ENCODE measurements at regions not wholly inside any gene's neighbourhood (a gene's known extent, or its start where the extent isn't known, plus 50 kb on each side); places are given as distances from the start of the nearest gene placed in this dataset.

- ATAC-seq: no peak
Observed at GRCh38 chr9:95611354-95611753, 94.6 kb upstream of the PTCH1 start.

- no peak for ATAC-seq
Observed at GRCh38 chr9:95610006-95610785, 93.4 kb upstream of the PTCH1 start.

DNA sequence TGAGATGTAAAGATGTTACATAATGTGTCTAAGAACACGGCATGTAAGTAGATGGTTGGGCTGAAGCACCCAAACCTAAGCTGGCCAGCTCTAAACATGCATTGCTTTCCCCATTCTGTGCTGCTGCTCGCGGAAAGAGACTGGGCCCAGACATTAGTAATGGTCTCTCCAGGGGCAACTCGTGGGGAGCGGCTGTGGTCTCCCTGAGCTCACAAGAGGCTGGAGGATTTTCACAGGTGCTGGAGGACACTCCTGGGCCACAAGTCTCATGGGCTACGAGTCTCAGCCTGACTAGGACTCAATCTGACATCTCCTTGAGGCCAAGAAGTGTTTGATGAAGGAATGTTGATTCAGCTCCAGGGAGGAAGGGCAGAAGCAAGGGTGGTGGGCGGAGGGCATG, 92.7 kb upstream of the PTCH1 start:
- no peak for ATAC-seq

GRCh38 chr9:95608341-95608740, 91.6 kb upstream of the PTCH1 start:
- no peak for ATAC-seq

DNA sequence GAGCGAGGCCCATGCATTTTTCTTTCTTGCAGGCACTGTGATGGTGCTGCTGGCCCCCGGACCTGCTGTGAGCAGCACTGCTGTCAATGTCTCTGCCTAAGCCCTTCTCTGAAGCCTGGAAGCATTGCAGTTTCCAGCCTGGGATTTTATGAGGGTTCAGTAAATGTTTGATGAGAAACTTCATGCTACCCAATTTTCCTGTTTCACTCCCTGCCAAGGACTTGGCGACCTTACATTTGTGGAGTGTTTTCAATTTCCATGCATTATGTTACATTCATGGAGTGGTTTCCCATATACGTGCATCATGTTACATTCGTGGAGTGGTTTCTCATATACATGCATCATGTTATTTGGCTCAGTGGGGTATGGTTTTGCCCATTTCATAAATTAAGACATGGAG, 90.7 kb upstream of the PTCH1 start:
- no peak for ATAC-seq

GRCh38 chr9:95606489-95607350, 89.9 kb upstream of the PTCH1 start:
- no peak for ATAC-seq

DNA sequence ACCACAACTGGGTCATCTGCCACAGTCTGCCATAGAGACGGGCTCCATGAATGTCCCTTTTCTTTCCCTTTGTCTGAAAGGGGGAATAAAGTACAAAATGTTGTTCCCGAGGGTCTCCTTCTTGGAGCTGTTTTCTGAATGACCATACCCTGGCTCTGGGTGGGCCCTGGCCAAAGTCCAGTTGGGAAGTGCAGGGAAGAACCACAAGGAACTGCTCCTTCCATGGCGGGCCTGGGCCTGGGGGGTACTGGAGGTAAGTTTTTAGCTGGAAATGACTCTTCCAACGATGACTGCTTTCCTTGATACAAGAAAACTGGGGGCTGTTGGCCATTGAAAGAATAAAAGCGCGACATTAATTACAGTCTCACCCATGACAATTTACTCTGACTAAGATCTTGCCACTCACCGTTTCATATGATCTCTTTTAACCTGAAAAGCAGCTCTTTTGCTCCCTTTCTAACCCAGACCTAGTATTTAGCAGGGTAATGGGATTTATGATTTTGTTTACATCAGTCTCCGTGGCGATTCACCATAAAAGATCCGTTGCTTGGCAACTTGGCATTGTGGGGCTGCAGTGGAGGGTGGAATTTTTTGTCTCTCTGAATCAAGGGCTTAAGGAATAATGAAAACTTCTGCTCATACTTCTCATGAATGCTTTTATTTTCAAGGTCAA, 89.2 kb upstream of the PTCH1 start:
- ATAC-seq: no peak

DNA sequence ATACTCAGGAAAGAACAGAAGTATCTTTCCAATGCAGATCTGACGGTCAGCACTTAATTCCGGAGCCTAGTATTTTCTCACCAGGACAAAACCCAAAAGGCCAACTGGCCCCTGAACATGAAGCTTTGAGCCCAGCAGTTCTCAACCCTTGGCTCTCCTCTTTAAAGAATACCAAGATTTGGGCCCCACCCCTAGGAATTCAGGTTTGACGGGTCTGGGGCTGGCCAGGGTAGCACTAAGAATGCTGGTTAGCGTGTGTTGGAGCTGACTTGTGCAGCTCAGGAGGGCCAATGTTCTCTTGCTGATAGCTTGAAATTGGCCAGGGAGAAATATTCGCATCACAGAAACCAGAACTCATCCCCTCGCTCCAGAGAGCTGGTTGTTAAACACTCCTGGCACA, 88.3 kb upstream of the PTCH1 start:
- ATAC-seq: no peak

DNA sequence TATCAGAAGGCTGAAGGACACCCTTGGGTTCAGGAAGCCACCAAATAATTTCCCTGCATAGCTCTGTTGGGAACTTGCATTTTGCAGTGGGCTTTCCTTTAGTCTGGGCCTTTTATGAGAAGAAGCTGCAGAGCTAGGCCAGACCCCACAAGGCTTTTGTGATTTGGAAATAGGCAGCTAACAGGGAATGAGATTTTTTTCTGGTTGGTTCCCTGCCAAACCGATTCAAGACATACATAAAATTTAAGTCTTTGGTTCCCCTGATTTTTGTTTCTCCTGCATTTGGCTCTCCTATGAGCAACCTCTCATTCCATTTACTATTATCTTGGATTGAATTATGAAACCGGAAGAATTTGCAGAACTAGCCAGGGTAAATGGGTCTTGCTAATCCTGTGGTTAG, 81.5 kb upstream of the PTCH1 start:
- no peak for ATAC-seq

- ATAC-seq: no peak
Observed at GRCh38 chr9:95595721-95596295, 79.0 kb upstream of the PTCH1 start.

- no peak for ATAC-seq
Observed at GRCh38 chr9:95592931-95593330, 76.2 kb upstream of the PTCH1 start.

GRCh38 chr9:95588724-95589588, 72.2 kb upstream of the PTCH1 start:
- no peak for ATAC-seq

DNA sequence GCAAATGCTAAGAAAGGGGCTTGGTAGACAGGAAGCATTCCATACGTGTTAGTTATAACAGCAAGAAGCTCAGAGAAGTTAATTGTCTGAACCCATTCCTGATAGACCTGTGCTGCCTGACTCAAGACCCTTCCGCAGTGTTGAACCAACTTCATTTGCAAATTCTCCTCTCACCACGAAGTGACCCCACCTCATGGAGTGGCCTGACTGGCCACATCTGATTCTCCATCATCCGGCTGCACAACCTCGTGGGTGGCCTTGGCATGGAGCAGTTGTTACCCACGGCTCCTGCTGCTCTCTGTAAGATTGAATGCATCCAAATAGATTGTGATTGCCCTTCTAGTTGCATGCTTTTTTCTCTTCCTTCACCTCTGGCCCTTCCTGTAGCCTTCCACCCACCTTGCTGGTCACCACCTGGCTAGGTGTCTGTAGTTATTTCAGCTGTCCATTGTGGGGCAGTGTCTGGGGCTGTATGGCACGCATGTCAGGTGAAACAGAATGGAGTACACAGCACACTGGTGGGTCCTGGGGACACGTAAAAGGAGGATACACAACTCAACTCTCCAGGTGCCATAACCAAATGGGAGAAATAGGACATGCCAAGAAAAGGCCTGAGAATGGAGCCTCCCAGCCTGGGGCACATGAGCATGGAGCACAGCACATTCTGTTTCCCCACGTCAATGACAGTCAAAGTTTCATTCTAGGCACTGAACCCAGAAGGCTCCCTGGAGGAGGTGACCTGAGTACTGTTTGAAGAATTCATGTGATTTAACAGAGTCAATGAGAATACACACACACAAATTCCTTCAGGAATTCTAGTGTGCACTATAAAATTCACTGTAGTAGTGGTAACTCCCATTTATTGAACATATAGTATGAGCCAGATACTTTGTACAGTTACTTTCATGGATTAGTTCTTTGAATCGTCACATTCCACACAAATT, 70.5 kb upstream of the PTCH1 start:
- no peak for ATAC-seq

DNA sequence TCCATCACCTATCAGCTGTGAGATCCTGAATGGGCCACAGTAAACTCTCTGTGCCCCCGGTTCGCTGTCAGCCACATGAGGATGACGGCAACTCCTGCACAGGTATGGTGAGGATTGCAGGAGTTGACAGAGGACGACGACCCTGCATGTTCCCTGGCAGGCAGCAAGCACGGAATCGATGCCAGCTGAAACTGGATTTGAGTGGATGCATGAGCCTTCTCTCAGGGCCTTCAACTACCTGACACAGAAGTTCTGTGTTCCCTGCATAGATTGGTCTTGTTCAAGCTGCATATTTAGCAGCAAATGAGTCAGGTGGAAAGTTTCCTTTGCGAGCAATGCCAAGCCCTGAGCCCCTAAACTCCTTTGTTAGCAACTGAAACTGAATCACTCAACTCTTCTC, 69.6 kb upstream of the PTCH1 start:
- no peak for ATAC-seq

GRCh38 chr9:95585824-95586223, 69.1 kb upstream of the PTCH1 start:
- ATAC-seq: no peak

DNA sequence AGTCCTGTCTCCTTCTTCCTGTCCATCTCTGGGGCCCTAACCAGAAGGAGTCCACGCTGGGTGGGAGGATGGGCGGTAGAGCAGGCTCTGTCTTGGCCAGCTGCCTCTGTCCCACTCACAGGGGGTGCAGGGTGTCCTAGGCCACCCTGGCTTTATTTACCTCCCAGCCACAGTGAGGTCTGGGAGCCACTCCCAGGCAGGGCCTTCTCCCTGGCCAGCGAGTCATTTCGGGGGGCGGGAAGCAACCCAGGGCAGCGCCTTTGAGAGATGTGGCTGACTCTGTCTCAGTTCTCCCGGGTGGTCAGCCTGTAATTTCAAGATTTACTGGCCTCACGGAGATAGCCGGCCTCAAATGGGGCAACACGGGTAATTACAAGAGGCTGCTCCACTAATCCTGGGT, 67.4 kb upstream of the PTCH1 start:
- no peak for ATAC-seq

DNA sequence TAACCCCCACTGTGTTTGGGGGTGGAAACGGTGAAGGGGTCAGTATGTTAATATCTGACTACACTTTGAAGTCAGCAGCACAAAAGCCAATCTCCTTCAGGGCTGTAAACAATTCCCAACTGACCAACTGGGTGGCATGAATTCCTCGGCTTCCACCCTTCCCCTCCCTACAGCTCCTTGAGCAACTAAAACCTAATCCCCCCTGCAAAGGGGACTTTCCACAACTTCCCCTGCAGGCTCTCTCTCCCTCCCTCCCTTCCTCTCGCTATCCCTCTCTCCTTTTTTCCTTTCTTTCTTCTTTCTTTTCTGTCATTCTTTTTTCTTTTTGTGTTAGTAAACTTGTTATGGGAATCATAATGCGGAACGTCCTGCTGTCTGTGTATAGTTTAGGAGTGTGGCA, 65.1 kb upstream of the PTCH1 start:
- ATAC-seq: no peak

- no peak for ATAC-seq
Observed at GRCh38 chr9:95580812-95581761, 64.3 kb upstream of the PTCH1 start.

GRCh38 chr9:95574866-95575553, 58.2 kb upstream of the PTCH1 start:
- ATAC-seq: no peak

Data from activated CD4-positive, CD25-positive, alpha-beta regulatory T cell treated with anti-CD3 and anti-CD28 coated beads, Interleukin-2, amount 50 U/mL, for 24 hours (primary cell).